ENCODE measurements at regions not wholly inside any gene's neighbourhood (a gene's known extent, or its start where the extent isn't known, plus 50 kb on each side); places are given as distances from the start of the nearest gene placed in this dataset.

- TF ChIP-seq CTCF (conservative IDR thresholded peaks at IDR 0.05 in 1 of 2, IDR thresholded peaks at IDR 0.05 in 1 of 2; ENCODE audit: low read depth in 1 of 2, low read length in 2 of 2) = no peak
- no peak for TF ChIP-seq EZH2 (IDR thresholded peaks at IDR 0.05; ENCODE audit: low read length, missing control alignments)
Measured at GRCh38 chr9:1732670-1733069, 282.5 kb upstream of the SMARCA2 start.

Data from fibroblast of lung (primary cell).